Thyroid gland (tissue), 4 donors: ENCODE measurements at regions not wholly inside any gene's neighbourhood (a gene's known extent, or its start where the extent isn't known, plus 50 kb on each side); places are given as distances from the start of the nearest gene placed in this dataset.

Experiments
- POLR2A ChIP-seq, 2 donors: fragments of 450-650 bp; IDR thresholded peaks; one replicate each; pipeline ENCODE4 v1.6.1; 2017; ENCODE audit warnings: antibody characterized with exemption in 2 of 2, mild to moderate bottlenecking in 2 of 2, moderate library complexity in 1 of 2
- TF ChIP-seq, protein P1 (sequence below), 6 experiments: fragments of 200-600 bp in 3 of 6; fragments of 450-650 bp in 3 of 6; sonication (generic) in 3 of 6; IDR thresholded peaks; one replicate each; pipeline ENCODE4 v1.5.1; 2016 to 2019; ENCODE audit warnings: antibody characterized with exemption in 6 of 6, mild to moderate bottlenecking in 2 of 6, inconsistent platforms in 1 of 6, moderate library complexity in 1 of 6

DNA sequence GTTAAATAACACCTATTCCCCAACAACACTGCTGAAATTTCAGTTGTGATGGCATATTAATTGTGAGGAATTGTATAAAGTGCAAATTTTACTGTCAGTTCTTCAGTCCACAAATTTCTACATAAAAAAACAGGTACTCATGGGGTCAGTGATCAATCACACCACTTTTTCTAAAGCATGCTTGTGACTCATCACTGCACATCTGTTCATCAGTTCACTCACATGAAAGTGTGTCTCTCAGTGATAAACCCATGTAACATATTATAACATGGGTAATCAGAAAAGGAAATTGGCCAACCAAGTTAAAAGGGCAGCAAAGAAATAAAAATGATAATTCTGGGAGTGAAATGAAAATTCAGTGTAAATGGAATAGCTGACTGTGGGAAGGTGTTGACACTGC is 234.7 kb upstream of the FKBP1C start:
- TF ChIP-seq POLR2A (IDR thresholded peaks at IDR 0.05) = no peak
- TF ChIP-seq, protein P1, sequence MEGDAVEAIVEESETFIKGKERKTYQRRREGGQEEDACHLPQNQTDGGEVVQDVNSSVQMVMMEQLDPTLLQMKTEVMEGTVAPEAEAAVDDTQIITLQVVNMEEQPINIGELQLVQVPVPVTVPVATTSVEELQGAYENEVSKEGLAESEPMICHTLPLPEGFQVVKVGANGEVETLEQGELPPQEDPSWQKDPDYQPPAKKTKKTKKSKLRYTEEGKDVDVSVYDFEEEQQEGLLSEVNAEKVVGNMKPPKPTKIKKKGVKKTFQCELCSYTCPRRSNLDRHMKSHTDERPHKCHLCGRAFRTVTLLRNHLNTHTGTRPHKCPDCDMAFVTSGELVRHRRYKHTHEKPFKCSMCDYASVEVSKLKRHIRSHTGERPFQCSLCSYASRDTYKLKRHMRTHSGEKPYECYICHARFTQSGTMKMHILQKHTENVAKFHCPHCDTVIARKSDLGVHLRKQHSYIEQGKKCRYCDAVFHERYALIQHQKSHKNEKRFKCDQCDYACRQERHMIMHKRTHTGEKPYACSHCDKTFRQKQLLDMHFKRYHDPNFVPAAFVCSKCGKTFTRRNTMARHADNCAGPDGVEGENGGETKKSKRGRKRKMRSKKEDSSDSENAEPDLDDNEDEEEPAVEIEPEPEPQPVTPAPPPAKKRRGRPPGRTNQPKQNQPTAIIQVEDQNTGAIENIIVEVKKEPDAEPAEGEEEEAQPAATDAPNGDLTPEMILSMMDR (IDR thresholded peaks at IDR 0.05) = no peak
